Gastrocnemius medialis (tissue), 4 donors: ENCODE measurements at regions not wholly inside any gene's neighbourhood (a gene's known extent, or its start where the extent isn't known, plus 50 kb on each side); places are given as distances from the start of the nearest gene placed in this dataset.

ENCODE experiments used
- ATAC-seq, 2 donors: fragments of 150-250 bp; one replicate each; pipeline ENCODE4 v1.9.1; 2016
- DNase-seq, 2 donors: peaks; one replicate each; pipeline ENCODE4 v3.0.0-alpha.2; 2019
- H3K27ac ChIP-seq, 4 donors: fragments of 200-600 bp; sonication (generic); 1 replicate in 1 of 4; 2 replicates in 3 of 4; pipeline ENCODE4 v1.5.1; 2016 to 2018; ENCODE audit warnings: mild to moderate bottlenecking in 2 of 4, moderate library complexity in 1 of 4
- H3K27me3 ChIP-seq, 3 donors: fragments of 200-600 bp; sonication (generic) in 2 of 3; 1 replicate in 1 of 3; 2 replicates in 2 of 3; pipeline versions ENCODE4 v1.5.1 to v1.6.0; 2016 to 2019; ENCODE audit warnings: mild to moderate bottlenecking in 1 of 3, moderate library complexity in 1 of 3
- H3K36me3 ChIP-seq, 2 donors: fragments of 200-600 bp; sonication (generic) in 1 of 2; one replicate each; pipeline ENCODE4 v1.5.1; 2017 to 2018
- H3K4me1 ChIP-seq, 2 donors: fragments of 200-600 bp; sonication (generic) in 1 of 2; one replicate each; pipeline ENCODE4 v1.5.1; 2016 to 2017; ENCODE audit warnings: mild to moderate bottlenecking in 2 of 2
- H3K4me3 ChIP-seq, 4 donors: fragments of 200-600 bp; sonication (generic) in 3 of 4; 1 replicate in 1 of 4; 2 replicates in 3 of 4; pipeline ENCODE4 v1.5.1; 2016 to 2019; ENCODE audit warnings: mild to moderate bottlenecking in 2 of 4
- H3K9me3 ChIP-seq, 3 donors: fragments of 200-600 bp; sonication (generic) in 2 of 3; 1 replicate in 1 of 3; 2 replicates in 2 of 3; pipeline ENCODE4 v1.5.1; 2016 to 2019
- CTCF ChIP-seq, 5 experiments: fragments of 450-650 bp in 3 of 5; fragments of 200-600 bp in 2 of 5; sonication (generic) in 2 of 5; IDR thresholded peaks in 4 of 5; conservative IDR thresholded peaks in 1 of 5; 1 replicate in 4 of 5; 2 replicates in 1 of 5; pipeline ENCODE4 v1.5.1; 2016 to 2019; ENCODE audit warnings: antibody characterized with exemption in 5 of 5, mild to moderate bottlenecking in 3 of 5, moderate library complexity in 3 of 5
- POLR2A ChIP-seq, 2 donors: fragments of 450-650 bp; IDR thresholded peaks; one replicate each; pipeline ENCODE4 v1.6.1; 2017; ENCODE audit warnings: antibody characterized with exemption in 2 of 2, mild to moderate bottlenecking in 2 of 2, moderate library complexity in 2 of 2
- in situ Hi-C, 4 donors: fragments of 200-750 bp; cut with MboI; loops; one replicate each; pipeline versions ENCODE4 v1.15.0 to v1.8.0; 2017; ENCODE audit warnings: low sequenced_read_pairs in 4 of 4
- intact Hi-C: fragments of 100-400 bp; cut with DNase I; formaldehyde crosslinking; loops from one replicate; pipeline ENCODE4 v1.15.1; 2023; ENCODE audit warnings: low total_unique reads

GRCh38 chr7:88396295-88396947 is 89.7 kb upstream of the STEAP4 start:
- no peaks in the 10 kb centered on the region for H3K36me3 ChIP-seq
- no peaks in the 10 kb centered on the region for H3K4me1 ChIP-seq
- no peak for DNase-seq
- intact Hi-C loops (no loop called here), in situ Hi-C loops (no loop called here)
- TF ChIP-seq CTCF (IDR thresholded peaks at IDR 0.05 in 4 of 5, conservative IDR thresholded peaks at IDR 0.05 in 1 of 5) (no peak), POLR2A (IDR thresholded peaks at IDR 0.05) (no peak)
- no peak for ATAC-seq
- H3K4me3 ChIP-seq = no peak overlapping the region
- H3K27ac ChIP-seq = no peak overlapping the region
- no peaks in the 10 kb centered on the region for H3K9me3 ChIP-seq
- no peaks in the 10 kb centered on the region for H3K27me3 ChIP-seq

GRCh38 chr7:88395715-88396114 is 89.0 kb upstream of the STEAP4 start:
- ATAC-seq (no peak), DNase-seq (no peak)
- H3K9me3 ChIP-seq = no peaks in the 10 kb centered on the region
- no peaks in the 10 kb centered on the region for H3K36me3 ChIP-seq
- intact Hi-C loops = no loop called here
- in situ Hi-C loops = no loop called here
- TF ChIP-seq POLR2A (IDR thresholded peaks at IDR 0.05) (no peak), CTCF (IDR thresholded peaks at IDR 0.05 in 4 of 5, conservative IDR thresholded peaks at IDR 0.05 in 1 of 5) (no peak)
- no peaks in the 10 kb centered on the region for H3K4me1 ChIP-seq
- no peaks in the 10 kb centered on the region for H3K27me3 ChIP-seq
- no peak overlapping the region for H3K27ac ChIP-seq
- H3K4me3 ChIP-seq = no peak overlapping the region

- TF ChIP-seq CTCF (IDR thresholded peaks at IDR 0.05 in 4 of 5, conservative IDR thresholded peaks at IDR 0.05 in 1 of 5) (no peak), POLR2A (IDR thresholded peaks at IDR 0.05) (no peak)
- H3K4me1 ChIP-seq = no peaks in the 10 kb centered on the region
- intact Hi-C loops = no loop called here
- DNase-seq = no peak
- ATAC-seq = no peak
- no peaks in the 10 kb centered on the region for H3K27me3 ChIP-seq
- in situ Hi-C loops = no loop called here
- H3K9me3 ChIP-seq = no peaks in the 10 kb centered on the region
- H3K4me3 ChIP-seq = no peak overlapping the region
- H3K27ac ChIP-seq = no peak overlapping the region
- H3K36me3 ChIP-seq = no peaks in the 10 kb centered on the region
These were observed 84.6 kb upstream of the STEAP4 start for GRCh38 chr7:88391247-88391646.

- no peak for ATAC-seq
- no peaks in the 10 kb centered on the region for H3K36me3 ChIP-seq
- in situ Hi-C loops = no loop called here
- no peak overlapping the region for H3K4me3 ChIP-seq
- H3K27ac ChIP-seq = no peak overlapping the region
- no peaks in the 10 kb centered on the region for H3K9me3 ChIP-seq
- TF ChIP-seq CTCF (IDR thresholded peaks at IDR 0.05 in 4 of 5, conservative IDR thresholded peaks at IDR 0.05 in 1 of 5) (no peak), POLR2A (IDR thresholded peaks at IDR 0.05) (no peak)
- H3K27me3 ChIP-seq = no peaks in the 10 kb centered on the region
- DNase-seq = no peak
- intact Hi-C loops = no loop called here
- H3K4me1 ChIP-seq = no peaks in the 10 kb centered on the region
These were observed 80.7 kb upstream of the STEAP4 start for GRCh38 chr7:88387368-88387767.

GRCh38 chr7:88386665-88387156 is 80.0 kb upstream of the STEAP4 start:
- H3K36me3 ChIP-seq = no peaks in the 10 kb centered on the region
- ATAC-seq = no peak
- H3K4me1 ChIP-seq = no peaks in the 10 kb centered on the region
- no peak overlapping the region for H3K27ac ChIP-seq
- DNase-seq = no peak
- in situ Hi-C loops = no loop called here
- H3K4me3 ChIP-seq = no peak overlapping the region
- TF ChIP-seq POLR2A (IDR thresholded peaks at IDR 0.05) (no peak), CTCF (IDR thresholded peaks at IDR 0.05 in 4 of 5, conservative IDR thresholded peaks at IDR 0.05 in 1 of 5) (no peak)
- intact Hi-C loops = no loop called here
- no peaks in the 10 kb centered on the region for H3K9me3 ChIP-seq
- H3K27me3 ChIP-seq = no peaks in the 10 kb centered on the region
